ENCODE measurements at regions not wholly inside any gene's neighbourhood (a gene's known extent, or its start where the extent isn't known, plus 50 kb on each side); places are given as distances from the start of the nearest gene placed in this dataset.

DNA sequence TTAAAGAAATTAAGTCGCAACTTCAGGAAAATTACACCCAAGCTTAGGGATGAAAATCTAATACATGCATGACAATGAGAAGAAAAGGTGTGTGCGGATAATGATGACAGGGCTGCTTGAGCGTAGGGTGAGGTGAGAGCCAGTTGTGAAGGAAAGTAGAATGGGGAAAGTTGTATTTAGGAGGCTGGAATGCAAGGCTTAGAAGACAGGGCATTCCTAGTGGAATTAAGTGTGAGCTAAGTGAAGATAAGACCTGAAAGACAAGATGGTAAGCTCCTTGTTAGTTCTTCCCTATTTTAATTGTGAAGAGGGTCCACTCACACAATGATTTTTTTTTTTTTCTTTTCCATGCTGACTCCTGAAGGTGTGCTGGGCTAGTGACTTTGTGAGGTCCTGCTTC, 519.5 kb upstream of the SALL1 start:
- no peaks in the 10 kb centered on the region for H3K9me3 ChIP-seq (ENCODE audit: low read length)
- no TSS peak for BruUV-seq (replicated peaks)
- in situ Hi-C loops (cut with HindIII; ENCODE audit: extremely low pct_ligation_motif_present, low pct_unique_long_range_greater_than_20kb), result no loop called here
- ATAC-seq (no peak), DNase-seq (ENCODE audit: low spot score) (no peak), FAIRE-seq (no peak)
- TF ChIP-seq RNF2 (conservative IDR thresholded peaks at IDR 0.05; ENCODE audit: low read depth), result no peak
- no peak for TF ChIP-seq ZNF646 (CRISPR knock-in tag; IDR thresholded peaks at IDR 0.05)
- TF ChIP-seq SNAI1 (CRISPR knock-in tag; IDR thresholded peaks at IDR 0.05; ENCODE audit: borderline replicate concordance), result no peak
- TF ChIP-seq ARHGAP35 (CRISPR knock-in tag; IDR thresholded peaks at IDR 0.05; ENCODE audit: borderline replicate concordance), result no peak
- TF ChIP-seq KLF12 (CRISPR knock-in tag; IDR thresholded peaks at IDR 0.05; ENCODE audit: borderline replicate concordance), result no peak
- no peak for TF ChIP-seq ZBTB7B (CRISPR knock-in tag; IDR thresholded peaks at IDR 0.05)
- TF ChIP-seq, protein P1, sequence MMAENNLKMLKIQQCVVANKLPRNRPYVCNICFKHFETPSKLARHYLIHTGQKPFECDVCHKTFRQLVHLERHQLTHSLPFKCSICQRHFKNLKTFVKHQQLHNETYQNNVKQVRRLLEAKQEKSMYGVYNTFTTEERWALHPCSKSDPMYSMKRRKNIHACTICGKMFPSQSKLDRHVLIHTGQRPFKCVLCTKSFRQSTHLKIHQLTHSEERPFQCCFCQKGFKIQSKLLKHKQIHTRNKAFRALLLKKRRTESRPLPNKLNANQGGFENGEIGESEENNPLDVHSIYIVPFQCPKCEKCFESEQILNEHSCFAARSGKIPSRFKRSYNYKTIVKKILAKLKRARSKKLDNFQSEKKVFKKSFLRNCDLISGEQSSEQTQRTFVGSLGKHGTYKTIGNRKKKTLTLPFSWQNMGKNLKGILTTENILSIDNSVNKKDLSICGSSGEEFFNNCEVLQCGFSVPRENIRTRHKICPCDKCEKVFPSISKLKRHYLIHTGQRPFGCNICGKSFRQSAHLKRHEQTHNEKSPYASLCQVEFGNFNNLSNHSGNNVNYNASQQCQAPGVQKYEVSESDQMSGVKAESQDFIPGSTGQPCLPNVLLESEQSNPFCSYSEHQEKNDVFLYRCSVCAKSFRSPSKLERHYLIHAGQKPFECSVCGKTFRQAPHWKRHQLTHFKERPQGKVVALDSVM (CRISPR knock-in tag; IDR thresholded peaks at IDR 0.05), result no peak
- TF ChIP-seq ZNF383 (CRISPR knock-in tag; IDR thresholded peaks at IDR 0.05; ENCODE audit: borderline replicate concordance), result no peak
- TF ChIP-seq DRAP1 (CRISPR knock-in tag; IDR thresholded peaks at IDR 0.05), result no peak
- TF ChIP-seq ZBTB43 (CRISPR knock-in tag; conservative IDR thresholded peaks at IDR 0.05), result no peak
- no peak for TF ChIP-seq TBP (CRISPR knock-in tag; IDR thresholded peaks at IDR 0.05)
- no peak for TF ChIP-seq ZNF546 (CRISPR knock-in tag; conservative IDR thresholded peaks at IDR 0.05)
- TF ChIP-seq, protein P2, sequence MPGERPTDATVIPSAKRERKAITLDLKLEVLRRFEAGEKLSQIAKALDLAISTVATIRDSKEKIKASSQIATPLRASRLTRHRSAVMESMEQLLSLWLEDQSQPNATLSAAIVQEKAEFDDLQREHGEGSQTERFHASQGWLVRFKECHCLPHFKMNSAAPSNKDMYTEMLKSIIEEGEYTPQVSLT (CRISPR knock-in tag; IDR thresholded peaks at IDR 0.05; ENCODE audit: borderline replicate concordance, low read depth), result no peak
- no peak for TF ChIP-seq SIX1 (CRISPR knock-in tag; IDR thresholded peaks at IDR 0.05; ENCODE audit: borderline replicate concordance)
- no peak for TF ChIP-seq PHF21A (CRISPR knock-in tag; IDR thresholded peaks at IDR 0.05)
- H4K20me1 ChIP-seq (ENCODE audit: insufficient read depth, low read length), result no peaks in the 10 kb centered on the region
- ChIA-PET POLR2A (no interaction called here), CTCF (ENCODE audit: low intra/inter-chr PET ratio, low total read pairs) (no interaction called here)
- no peaks in the 10 kb centered on the region for H3K36me3 ChIP-seq (replicated peaks in 1 of 2; ENCODE audit: control insufficient read depth in 1 of 2, insufficient read depth in 2 of 2, low read length in 2 of 2)
- H3K79me2 ChIP-seq (ENCODE audit: insufficient read depth, low read length), result no peaks in the 10 kb centered on the region
- no peak overlapping the region for H3K9ac ChIP-seq (ENCODE audit: insufficient read depth, low read depth, low read length)
- no peak overlapping the region for H2AFZ ChIP-seq (ENCODE audit: low read length)
- H3K4me1 ChIP-seq (ENCODE audit: insufficient read depth, low read length), result no peaks in the 10 kb centered on the region
- 0 out of 5 replicates have a peak, but pooled peaks cover 0 to 5% of the 10 kb centered on the region in 2 experiments for H3K27me3 ChIP-seq (ENCODE audit: control insufficient read depth in 1 of 2, insufficient read depth in 2 of 2, low read length in 2 of 2)
- no peak overlapping the region for H3K4me3 ChIP-seq (replicated peaks in 1 of 3; ENCODE audit: insufficient read depth in 1 of 3, low read depth in 2 of 3, low read length in 3 of 3)
- H3K4me2 ChIP-seq (ENCODE audit: low read depth, low read length), result no peak overlapping the region
- H3K27ac ChIP-seq (ENCODE audit: extremely low read length, insufficient read depth, low read length), result no peak overlapping the region
- WGBS (ENCODE audit: low lambda C conversion rate), result 66% methylated on average over 3 of the region's 3 CpGs
- intact Hi-C loops (cut with micrococcal nuclease; ENCODE audit: unreplicated experiment), result loop anchor here (2.0 kb wide), 1 partner anchor 40 kb away; no protein-coding TSS in a partner anchor
